HEK293 (cell line): ENCODE measurements at regions not wholly inside any gene's neighbourhood (a gene's known extent, or its start where the extent isn't known, plus 50 kb on each side); places are given as distances from the start of the nearest gene placed in this dataset.
"Not testable (repeated sequence)": the region's sequence is repeated elsewhere in the genome, so short reads cannot be mapped to it uniquely, and the experiment has no call there.

ENCODE experiments used
- CTCF ChIA-PET: fragments of 350-600 bp; formaldehyde crosslinking; extraction: SDS; loops from one replicate; lab custom pipeline; 2021; ENCODE audit warnings: antibody characterized with exemption; lab: Yijun Ruan, JAX
- POLR2A ChIA-PET: fragments of 300-600 bp; formaldehyde crosslinking; extraction: SDS; loops from one replicate; lab custom pipeline; 2020; ENCODE audit warnings: antibody characterized with exemption, inconsistent platforms; lab: Yijun Ruan, JAX
- H3K27ac ChIP-seq: fragments of 200-500 bp; sonication (Bioruptor generic); 2 replicates; pipeline ENCODE4 v1.5.1; 2014; ENCODE audit warnings: low read depth, low read length, control low read depth, inconsistent platforms; ENCODE audit errors: extremely low read depth
- H3K36me3 ChIP-seq, 2 experiments: fragments of 200-500 bp in 1 of 2; sonication (Bioruptor generic) in 1 of 2; 1 replicate in 1 of 2; 2 replicates in 1 of 2; pipeline ENCODE4 v1.5.1; 2014 to 2017; ENCODE audit warnings: inconsistent platforms in 2 of 2, low read length in 2 of 2; ENCODE audit not compliant: control insufficient read depth in 2 of 2, insufficient read depth in 1 of 2
- H3K4me1 ChIP-seq: fragments of 200-500 bp; sonication (Bioruptor generic); 2 replicates; pipeline ENCODE4 v1.5.1; 2014; ENCODE audit warnings: mild to moderate bottlenecking, low read length, inconsistent platforms; ENCODE audit not compliant: control insufficient read depth, insufficient read depth
- H3K4me3 ChIP-seq: 2 replicates; pipeline ENCODE4 v1.5.1; 2011; ENCODE audit warnings: low read depth, mild to moderate bottlenecking, control low read depth, low read length, moderate library complexity
- H3K9me3 ChIP-seq: fragments of 200-500 bp; sonication (Bioruptor generic); 2 replicates; pipeline ENCODE4 v1.5.1; 2014; ENCODE audit warnings: low read depth, low read length, inconsistent platforms; ENCODE audit not compliant: control insufficient read depth, insufficient read depth
- BCL11A ChIP-seq: fragments of 450-650 bp; formaldehyde crosslinking; IDR thresholded peaks from 2 replicates; pipeline ENCODE4 v1.5.1; 2016; ENCODE audit warnings: low read depth, missing biosample characterization, missing genetic modification characterization
- ELK4 ChIP-seq: IDR thresholded peaks from 2 replicates; pipeline ENCODE4 v1.6.1; 2011; ENCODE audit warnings: mild to moderate bottlenecking, low read depth, low read length, borderline replicate concordance
- MZF1 ChIP-seq: fragments of 450-650 bp; formaldehyde crosslinking; IDR thresholded peaks from 2 replicates; pipeline ENCODE4 v1.5.1; 2017; ENCODE audit warnings: missing biosample characterization, missing genetic modification characterization, borderline replicate concordance
- OVOL3 ChIP-seq: fragments of 450-650 bp; formaldehyde crosslinking; IDR thresholded peaks from 2 replicates; pipeline ENCODE4 v1.5.1; 2016; ENCODE audit warnings: missing biosample characterization, missing genetic modification characterization
- REPIN1 ChIP-seq: fragments of 450-650 bp; formaldehyde crosslinking; IDR thresholded peaks from 2 replicates; pipeline ENCODE4 v1.5.1; 2017; ENCODE audit warnings: missing biosample characterization, missing genetic modification characterization, low read depth
- TCF7L2 ChIP-seq: IDR thresholded peaks from 2 replicates; pipeline ENCODE4 v1.6.1; 2011; ENCODE audit warnings: low read depth, mild to moderate bottlenecking, inconsistent platforms, low read length, moderate library complexity, borderline replicate concordance
- ZBTB8A ChIP-seq: fragments of 450-650 bp; formaldehyde crosslinking; IDR thresholded peaks from 2 replicates; pipeline ENCODE4 v1.5.1; 2016; ENCODE audit warnings: missing biosample characterization, missing genetic modification characterization
- ZFP37 ChIP-seq: fragments of 450-650 bp; formaldehyde crosslinking; IDR thresholded peaks from 2 replicates; pipeline ENCODE4 v1.5.1; 2016; ENCODE audit warnings: missing biosample characterization, missing genetic modification characterization
- ZNF121 ChIP-seq: fragments of 450-650 bp; formaldehyde crosslinking; IDR thresholded peaks from 2 replicates; pipeline ENCODE4 v1.5.1; 2016; ENCODE audit warnings: missing biosample characterization, missing genetic modification characterization
- ZNF18 ChIP-seq: fragments of 450-650 bp; formaldehyde crosslinking; IDR thresholded peaks from 2 replicates; pipeline ENCODE4 v1.5.1; 2016; ENCODE audit warnings: missing biosample characterization, missing genetic modification characterization
- ZNF214 ChIP-seq: fragments of 450-650 bp; formaldehyde crosslinking; IDR thresholded peaks from 2 replicates; pipeline ENCODE4 v1.5.1; 2017; ENCODE audit warnings: missing biosample characterization, mild to moderate bottlenecking, missing genetic modification characterization, borderline replicate concordance
- ZNF292 ChIP-seq: fragments of 450-650 bp; formaldehyde crosslinking; IDR thresholded peaks from 2 replicates; pipeline ENCODE4 v1.5.1; 2016; ENCODE audit warnings: low read depth, missing biosample characterization, missing genetic modification characterization, borderline replicate concordance
- ZNF677 ChIP-seq: fragments of 450-650 bp; IDR thresholded peaks from 2 replicates; pipeline ENCODE4 v1.5.0; 2018; ENCODE audit warnings: missing biosample characterization, mild to moderate bottlenecking, missing genetic modification characterization, moderate library complexity
- ZNF704 ChIP-seq: fragments of 450-650 bp; formaldehyde crosslinking; IDR thresholded peaks from 2 replicates; pipeline ENCODE4 v1.5.1; 2016; ENCODE audit warnings: missing biosample characterization, missing genetic modification characterization
- ZNF792 ChIP-seq: fragments of 450-650 bp; formaldehyde crosslinking; IDR thresholded peaks from 2 replicates; pipeline ENCODE4 v1.5.1; 2016; ENCODE audit warnings: missing biosample characterization, missing genetic modification characterization
- ZNF843 ChIP-seq: fragments of 450-650 bp; formaldehyde crosslinking; IDR thresholded peaks from 2 replicates; pipeline ENCODE4 v1.5.1; 2016; ENCODE audit warnings: missing biosample characterization, missing genetic modification characterization
- TF ChIP-seq, protein P1 (sequence below): fragments of 450-650 bp; formaldehyde crosslinking; IDR thresholded peaks from 2 replicates; pipeline ENCODE4 v1.5.1; 2016; ENCODE audit warnings: missing biosample characterization, missing genetic modification characterization
- TF ChIP-seq, protein P2 (sequence below): fragments of 450-650 bp; formaldehyde crosslinking; IDR thresholded peaks from 2 replicates; pipeline ENCODE4 v1.5.1; 2016; ENCODE audit warnings: missing biosample characterization, missing genetic modification characterization
- TF ChIP-seq, protein P3 (sequence below): fragments of 450-650 bp; IDR thresholded peaks from 2 replicates; pipeline ENCODE4 v1.5.1; 2018; ENCODE audit warnings: missing biosample characterization, missing genetic modification characterization

DNA sequence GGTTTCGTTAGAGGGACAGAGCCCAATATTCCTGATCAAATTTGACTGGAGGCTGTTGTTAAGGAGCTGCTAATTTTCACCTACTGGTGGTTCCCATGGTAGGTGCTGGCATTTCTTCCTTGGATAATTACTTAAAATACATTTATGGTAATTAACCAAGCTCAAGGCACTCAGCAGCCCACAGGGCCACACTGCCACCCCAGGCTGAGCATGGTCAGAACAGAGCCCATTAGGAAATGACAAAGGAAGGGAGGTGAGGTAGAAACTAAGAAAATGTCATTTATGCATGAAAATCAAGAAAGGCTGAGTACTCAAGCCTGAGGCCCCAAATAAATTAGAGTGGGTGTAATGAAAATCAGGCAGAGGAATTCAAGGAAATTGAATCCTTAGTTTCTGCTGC lies 510.2 kb upstream of the GYPC start (continued):
- TF ChIP-seq, protein P1, sequence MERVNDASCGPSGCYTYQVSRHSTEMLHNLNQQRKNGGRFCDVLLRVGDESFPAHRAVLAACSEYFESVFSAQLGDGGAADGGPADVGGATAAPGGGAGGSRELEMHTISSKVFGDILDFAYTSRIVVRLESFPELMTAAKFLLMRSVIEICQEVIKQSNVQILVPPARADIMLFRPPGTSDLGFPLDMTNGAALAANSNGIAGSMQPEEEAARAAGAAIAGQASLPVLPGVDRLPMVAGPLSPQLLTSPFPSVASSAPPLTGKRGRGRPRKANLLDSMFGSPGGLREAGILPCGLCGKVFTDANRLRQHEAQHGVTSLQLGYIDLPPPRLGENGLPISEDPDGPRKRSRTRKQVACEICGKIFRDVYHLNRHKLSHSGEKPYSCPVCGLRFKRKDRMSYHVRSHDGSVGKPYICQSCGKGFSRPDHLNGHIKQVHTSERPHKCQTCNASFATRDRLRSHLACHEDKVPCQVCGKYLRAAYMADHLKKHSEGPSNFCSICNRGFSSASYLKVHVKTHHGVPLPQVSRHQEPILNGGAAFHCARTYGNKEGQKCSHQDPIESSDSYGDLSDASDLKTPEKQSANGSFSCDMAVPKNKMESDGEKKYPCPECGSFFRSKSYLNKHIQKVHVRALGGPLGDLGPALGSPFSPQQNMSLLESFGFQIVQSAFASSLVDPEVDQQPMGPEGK: no peak

DNA sequence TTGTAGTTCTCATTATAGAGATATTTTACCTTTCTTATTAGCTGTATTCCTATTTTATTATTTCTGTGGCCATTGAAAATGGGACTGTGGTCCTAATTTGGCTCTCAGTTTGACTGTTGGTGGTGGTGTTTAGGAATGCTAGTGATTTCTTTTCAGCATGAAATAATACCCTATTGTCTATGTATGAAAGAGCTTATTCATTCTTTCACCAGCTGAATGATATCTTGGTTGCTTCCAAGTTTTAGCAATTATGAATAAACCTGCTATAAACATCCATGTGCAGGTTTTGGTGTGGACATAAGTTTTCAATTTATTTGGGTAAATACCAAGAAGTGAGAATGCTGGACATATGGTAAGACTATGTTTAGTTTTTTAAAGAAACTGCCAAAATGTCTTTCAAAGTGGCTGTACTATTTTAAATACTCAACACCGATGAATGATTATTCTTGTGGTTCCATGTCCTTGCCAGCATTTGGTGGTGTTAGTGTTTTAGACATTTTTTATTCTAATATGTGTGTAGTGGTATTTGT lies 501.6 kb upstream of the GYPC start:
- H3K4me3 ChIP-seq: no peak overlapping the region
- no peaks in the 10 kb centered on the region for H3K4me1 ChIP-seq
- POLR2A ChIA-PET: no interaction called here
- TF ChIP-seq ZNF843 (tag by site-specific recombination) (no peak), ZNF214 (no peak), ZNF792 (tag by site-specific recombination) (no peak), TCF7L2 (no peak), BCL11A (tag by site-specific recombination) (no peak)
- no peaks in the 10 kb centered on the region for H3K9me3 ChIP-seq
- CTCF ChIA-PET: interaction anchor here (0.6 kb wide), 2 partner anchors 411 to 470 kb away, joined by 3 to 5 read pairs; no protein-coding TSS in a partner anchor
- H3K36me3 ChIP-seq: no peaks in the 10 kb centered on the region
- no peak overlapping the region for H3K27ac ChIP-seq

- H3K27ac ChIP-seq, H3K9me3 ChIP-seq, POLR2A ChIA-PET, H3K4me3 ChIP-seq, CTCF ChIA-PET, H3K36me3 ChIP-seq, H3K4me1 ChIP-seq: not testable (repeated sequence)
These were observed 495.0 kb upstream of the GYPC start for GRCh38 chr2:126160950-126161349.

GRCh38 chr2:126172631-126173184 lies 483.2 kb upstream of the GYPC start:
- ChIA-PET CTCF (no interaction called here), POLR2A (no interaction called here)
- Histone ChIP-seq H3K36me3 (no peaks in the 10 kb centered on the region), H3K4me3 (no peak overlapping the region), H3K4me1 (no peaks in the 10 kb centered on the region), H3K27ac (no peak overlapping the region)
- TF ChIP-seq MZF1 (tag by site-specific recombination) (no peak), ZNF704 (tag by site-specific recombination) (no peak), ZBTB8A (tag by site-specific recombination) (no peak), ZNF214 (no peak), ZNF292 (tag by site-specific recombination) (no peak), OVOL3 (no peak), ELK4 (no peak), ZNF121 (no peak), ZNF18 (tag by site-specific recombination) (no peak), REPIN1 (no peak), ZNF677 (tag by site-specific recombination) (no peak), ZFP37 (tag by site-specific recombination) (no peak)
- TF ChIP-seq, protein P2, sequence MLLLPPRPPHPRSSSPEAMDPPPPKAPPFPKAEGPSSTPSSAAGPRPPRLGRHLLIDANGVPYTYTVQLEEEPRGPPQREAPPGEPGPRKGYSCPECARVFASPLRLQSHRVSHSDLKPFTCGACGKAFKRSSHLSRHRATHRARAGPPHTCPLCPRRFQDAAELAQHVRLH: no peak
- TF ChIP-seq, protein P3, sequence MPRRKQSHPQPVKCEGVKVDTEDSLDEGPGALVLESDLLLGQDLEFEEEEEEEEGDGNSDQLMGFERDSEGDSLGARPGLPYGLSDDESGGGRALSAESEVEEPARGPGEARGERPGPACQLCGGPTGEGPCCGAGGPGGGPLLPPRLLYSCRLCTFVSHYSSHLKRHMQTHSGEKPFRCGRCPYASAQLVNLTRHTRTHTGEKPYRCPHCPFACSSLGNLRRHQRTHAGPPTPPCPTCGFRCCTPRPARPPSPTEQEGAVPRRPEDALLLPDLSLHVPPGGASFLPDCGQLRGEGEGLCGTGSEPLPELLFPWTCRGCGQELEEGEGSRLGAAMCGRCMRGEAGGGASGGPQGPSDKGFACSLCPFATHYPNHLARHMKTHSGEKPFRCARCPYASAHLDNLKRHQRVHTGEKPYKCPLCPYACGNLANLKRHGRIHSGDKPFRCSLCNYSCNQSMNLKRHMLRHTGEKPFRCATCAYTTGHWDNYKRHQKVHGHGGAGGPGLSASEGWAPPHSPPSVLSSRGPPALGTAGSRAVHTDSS (tag by site-specific recombination): no peak
- TF ChIP-seq, all 188 proteins: peak for 0
- H3K9me3 ChIP-seq: no peaks in the 10 kb centered on the region
